Posterior vena cava (tissue), 2 donors: ENCODE measurements at regions not wholly inside any gene's neighbourhood (a gene's known extent, or its start where the extent isn't known, plus 50 kb on each side); places are given as distances from the start of the nearest gene placed in this dataset.

ENCODE experiments used
- DNase-seq: peaks from one replicate; pipeline ENCODE4 v3.0.0-alpha.2; 2020; ENCODE audit warnings: low spot score
- intact Hi-C, 2 donors: fragments of 100-400 bp; cut with DNase I; formaldehyde crosslinking; loops; one replicate each; pipeline versions ENCODE4 v1.14.1 to v1.14.2; 2022 to 2023
- donor health status: DM: yes; HTN: yes; CAD: no.
- donor health status: DM: yes; HTN: yes; CAD: no.

GRCh38 chr1:209250861-209251636, 332.5 kb upstream of the CAMK1G start:
- intact Hi-C loops: loop anchor here in 1 of 2 donors (5.0 kb wide), 1 partner anchor 824 kb away; no protein-coding TSS in a partner anchor
- no peak for DNase-seq

- DNase-seq: no peak
- intact Hi-C loops: no loop called here
These were observed 326.7 kb upstream of the CAMK1G start for GRCh38 chr1:209256766-209257350.

- intact Hi-C loops: no loop called here
- DNase-seq: no peak
These were observed 326.1 kb upstream of the CAMK1G start for GRCh38 chr1:209257454-209257853.

- DNase-seq: no peak
- intact Hi-C loops: no loop called here
These were observed 323.4 kb upstream of the CAMK1G start for GRCh38 chr1:209260136-209260535.

GRCh38 chr1:209262631-209263030, 320.9 kb upstream of the CAMK1G start:
- DNase-seq: no peak
- intact Hi-C loops: no loop called here

GRCh38 chr1:209265301-209265700, 318.2 kb upstream of the CAMK1G start:
- no peak for DNase-seq
- intact Hi-C loops: no loop called here

- intact Hi-C loops: no loop called here
- no peak for DNase-seq
These were observed 316.8 kb upstream of the CAMK1G start for GRCh38 chr1:209266590-209267205.

GRCh38 chr1:209267968-209268367, 315.5 kb upstream of the CAMK1G start:
- intact Hi-C loops: no loop called here
- DNase-seq: no peak

GRCh38 chr1:209268479-209268878, 315.0 kb upstream of the CAMK1G start:
- no peak for DNase-seq
- intact Hi-C loops: no loop called here

GRCh38 chr1:209276321-209276720, 307.2 kb upstream of the CAMK1G start:
- intact Hi-C loops: no loop called here
- no peak for DNase-seq

GRCh38 chr1:209277662-209278061, 305.9 kb upstream of the CAMK1G start:
- DNase-seq: no peak
- intact Hi-C loops: no loop called here

GRCh38 chr1:209291715-209292114, 291.8 kb upstream of the CAMK1G start:
- DNase-seq: no peak
- intact Hi-C loops: no loop called here

GRCh38 chr1:209302779-209303568, 280.5 kb upstream of the CAMK1G start:
- intact Hi-C loops: no loop called here
- DNase-seq: no peak

- DNase-seq: no peak
- intact Hi-C loops: no loop called here
These were observed 279.3 kb upstream of the CAMK1G start for GRCh38 chr1:209304166-209304565.

- intact Hi-C loops: no loop called here
These were observed 278.1 kb upstream of the CAMK1G start for GRCh38 chr1:209305221-209305954.

GRCh38 chr1:209307846-209308245, 275.7 kb upstream of the CAMK1G start:
- intact Hi-C loops: no loop called here
- no peak for DNase-seq

More at GRCh38 chr1:209305221-209305954, 278.1 kb upstream of the CAMK1G start:
- DNase-seq: no peak

- intact Hi-C loops: no loop called here
- no peak for DNase-seq
These were observed 274.3 kb upstream of the CAMK1G start for GRCh38 chr1:209309198-209309597.

- intact Hi-C loops: no loop called here
- DNase-seq: no peak
These were observed 271.7 kb upstream of the CAMK1G start for GRCh38 chr1:209311770-209312169.

- intact Hi-C loops: no loop called here
- no peak for DNase-seq
These were observed 266.6 kb upstream of the CAMK1G start for GRCh38 chr1:209316929-209317328.
